ENCODE measurements at regions not wholly inside any gene's neighbourhood (a gene's known extent, or its start where the extent isn't known, plus 50 kb on each side); places are given as distances from the start of the nearest gene placed in this dataset.

GRCh38 chr7:131899271-131900030 lies 343.0 kb upstream of the PODXL start:
- FAIRE-seq: no peak
- no peak overlapping the region for H2AFZ ChIP-seq (ENCODE audit: low read depth, low read length)
- no peak overlapping the region for H3K9ac ChIP-seq (replicated peaks; ENCODE audit: extremely low read depth, insufficient read depth, low read length)
- peaks cover 23% of the 10 kb centered on the region for H3K4me1 ChIP-seq (ENCODE audit: control insufficient read depth, extremely low read depth, insufficient read depth, low read length)
- no peak overlapping the region for H3K4me2 ChIP-seq (ENCODE audit: insufficient read depth, low read length)
- ChIA-PET CTCF (interaction anchor here (1.0 to 1.7 kb wide), 2 partner anchors 40 to 46 kb away, joined by 5 to 6 read pairs; no protein-coding TSS in a partner anchor), POLR2A (no interaction called here)
- peaks cover 0 to under 1% of the 10 kb centered on the region in 2 experiments for H3K27me3 ChIP-seq (ENCODE audit: control insufficient read depth in 2 of 2, insufficient read depth in 2 of 2, low read length in 2 of 2)
- BruUV-seq (replicated peaks): no TSS peak
- H3K4me3 ChIP-seq (replicated peaks in 1 of 3; ENCODE audit: insufficient read depth in 1 of 3, low read depth in 1 of 3, low read length in 3 of 3): no peak overlapping the region
- no peaks in the 10 kb centered on the region for H3K9me3 ChIP-seq (replicated peaks; ENCODE audit: control insufficient read depth, insufficient read depth, low read length)
- no peaks in the 10 kb centered on the region for H3K79me2 ChIP-seq (ENCODE audit: control insufficient read depth, insufficient read depth, low read length)
- DNase-seq (ENCODE audit: low read depth, low spot score): no peak
- no peaks in the 10 kb centered on the region for H4K20me1 ChIP-seq (replicated peaks; ENCODE audit: control insufficient read depth, extremely low read depth, insufficient read depth, low read length)
- no peaks in the 10 kb centered on the region for H3K36me3 ChIP-seq (ENCODE audit: control insufficient read depth in 2 of 2, extremely low read depth in 1 of 2, insufficient read depth in 2 of 2, low read length in 2 of 2)
- no peaks in the 10 kb centered on the region for H3K9me1 ChIP-seq (replicated peaks; ENCODE audit: control insufficient read depth, extremely low read depth, insufficient read depth, low read length)
- TF ChIP-seq POLR2A (IDR thresholded peaks at IDR 0.05; ENCODE audit: low read depth, low read length) (no peak), GATA2 (IDR thresholded peaks at IDR 0.05; ENCODE audit: insufficient read depth, insufficient read length, low read depth, low read length) (no peak), FOS (IDR thresholded peaks at IDR 0.05; ENCODE audit: borderline replicate concordance, insufficient read depth, low read length) (no peak), JUN (IDR thresholded peaks at IDR 0.05; ENCODE audit: borderline replicate concordance, insufficient read depth, insufficient read length, low read depth) (no peak), EZH2 (IDR thresholded peaks at IDR 0.05; ENCODE audit: borderline replicate concordance, low read depth, low read length, severe bottlenecking) (no peak), CTCF (IDR thresholded peaks at IDR 0.05; ENCODE audit: extremely low read depth in 1 of 2, insufficient read depth in 1 of 2, low read depth in 1 of 2, low read length in 2 of 2) (no peak)
- dilution Hi-C loops (cut with MboI; ENCODE audit: extremely low pct_ligation_motif_present, low sequenced_read_pairs) (no loop called here), intact Hi-C loops (cut with micrococcal nuclease) (no loop called here)
- H3K27ac ChIP-seq (ENCODE audit: insufficient read depth, low read depth, low read length): no peak overlapping the region
